ENCODE measurements at regions not wholly inside any gene's neighbourhood (a gene's known extent, or its start where the extent isn't known, plus 50 kb on each side); places are given as distances from the start of the nearest gene placed in this dataset.

DNA sequence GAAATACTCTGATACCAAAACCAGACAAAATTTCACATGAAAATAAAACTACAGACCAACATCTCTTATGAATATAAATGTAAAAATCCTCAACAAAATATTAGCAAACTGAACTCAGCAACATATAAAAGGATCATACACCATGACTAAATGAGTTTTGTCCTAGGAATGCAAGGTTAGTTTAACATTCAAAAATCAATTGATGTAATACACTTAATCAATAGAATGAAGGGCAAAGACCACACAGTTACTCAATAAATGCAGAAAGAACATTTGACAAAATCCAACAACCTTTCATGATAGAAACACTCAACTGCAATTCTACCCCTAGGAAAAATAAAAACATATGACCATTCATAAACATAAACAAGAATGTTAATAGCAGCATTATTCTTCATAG lies 50.2 kb upstream of the DCTD start:
- POLR2A ChIA-PET, result no interaction called here
- DNase-seq (ENCODE audit: low read depth, low spot score), result no peak
- Histone ChIP-seq H3K9me3 (ENCODE audit: control insufficient read depth, insufficient read depth, low read length) (no peaks in the 10 kb centered on the region; the same call in 1 of the 2 replicates), H3K27ac (ENCODE audit: low read depth, low read length) (no peak overlapping the region), H3K4me3 (ENCODE audit: low read depth, low read length) (no peak overlapping the region), H3K27me3 (ENCODE audit: control insufficient read depth, insufficient read depth, low read length) (no peaks in the 10 kb centered on the region)
- TF ChIP-seq, protein P1, sequence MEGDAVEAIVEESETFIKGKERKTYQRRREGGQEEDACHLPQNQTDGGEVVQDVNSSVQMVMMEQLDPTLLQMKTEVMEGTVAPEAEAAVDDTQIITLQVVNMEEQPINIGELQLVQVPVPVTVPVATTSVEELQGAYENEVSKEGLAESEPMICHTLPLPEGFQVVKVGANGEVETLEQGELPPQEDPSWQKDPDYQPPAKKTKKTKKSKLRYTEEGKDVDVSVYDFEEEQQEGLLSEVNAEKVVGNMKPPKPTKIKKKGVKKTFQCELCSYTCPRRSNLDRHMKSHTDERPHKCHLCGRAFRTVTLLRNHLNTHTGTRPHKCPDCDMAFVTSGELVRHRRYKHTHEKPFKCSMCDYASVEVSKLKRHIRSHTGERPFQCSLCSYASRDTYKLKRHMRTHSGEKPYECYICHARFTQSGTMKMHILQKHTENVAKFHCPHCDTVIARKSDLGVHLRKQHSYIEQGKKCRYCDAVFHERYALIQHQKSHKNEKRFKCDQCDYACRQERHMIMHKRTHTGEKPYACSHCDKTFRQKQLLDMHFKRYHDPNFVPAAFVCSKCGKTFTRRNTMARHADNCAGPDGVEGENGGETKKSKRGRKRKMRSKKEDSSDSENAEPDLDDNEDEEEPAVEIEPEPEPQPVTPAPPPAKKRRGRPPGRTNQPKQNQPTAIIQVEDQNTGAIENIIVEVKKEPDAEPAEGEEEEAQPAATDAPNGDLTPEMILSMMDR (IDR thresholded peaks at IDR 0.05; ENCODE audit: low read depth, low read length), result no peak
- CTCF ChIA-PET, result interaction anchor here (0.6 kb wide), 1 partner anchor 13 kb away, joined by 3 read pairs; no protein-coding TSS in a partner anchor
